Lung (tissue), 11 donors: ENCODE measurements at regions not wholly inside any gene's neighbourhood (a gene's known extent, or its start where the extent isn't known, plus 50 kb on each side); places are given as distances from the start of the nearest gene placed in this dataset.
A peak's percentile ranks its signal among the peaks of the same experiment; 100 is the strongest.

Source experiments
- ATAC-seq: fragments of 200-7000 bp; cut with Tn5 transposase; one replicate; pipeline ENCODE4 v1.9.1; 2020; ENCODE audit warnings: moderate number of reproducible peaks; ENCODE audit not compliant: insufficient read depth, low FRiP score
- DNase-seq, 3 donors: peaks; one replicate each; pipeline ENCODE4 v3.0.0-alpha.2; 2013 to 2017
- H3K27ac ChIP-seq, 2 donors: one replicate each; pipeline ENCODE4 v1.5.1; 2013; ENCODE audit warnings: mild to moderate bottlenecking in 2 of 2, moderate library complexity in 2 of 2, control low read depth in 1 of 2, inconsistent platforms in 1 of 2, low read depth in 1 of 2, low read length in 1 of 2
- H3K27me3 ChIP-seq, 3 donors: one replicate each; pipeline ENCODE4 v1.5.1; 2013; ENCODE audit warnings: low read length in 2 of 3; ENCODE audit not compliant: control insufficient read depth in 3 of 3, insufficient read depth in 3 of 3
- H3K36me3 ChIP-seq, 4 donors: one replicate each; pipeline ENCODE4 v1.5.1; 2013; ENCODE audit warnings: low read length in 4 of 4, mild to moderate bottlenecking in 1 of 4, moderate library complexity in 1 of 4; ENCODE audit not compliant: control insufficient read depth in 4 of 4, insufficient read depth in 4 of 4
- H3K4me1 ChIP-seq, 5 donors: one replicate each; pipeline ENCODE4 v1.5.1; 2013; ENCODE audit warnings: low read length in 5 of 5, mild to moderate bottlenecking in 2 of 5, moderate library complexity in 1 of 5; ENCODE audit not compliant: control insufficient read depth in 5 of 5, insufficient read depth in 5 of 5
- H3K4me3 ChIP-seq: one replicate; pipeline ENCODE4 v1.5.1; 2013; ENCODE audit warnings: mild to moderate bottlenecking, control low read depth, moderate library complexity
- H3K9ac ChIP-seq, 2 donors: one replicate each; pipeline ENCODE4 v1.5.1; 2013; ENCODE audit warnings: low read length in 2 of 2, control low read depth in 1 of 2; ENCODE audit not compliant: insufficient read depth in 1 of 2
- H3K9me3 ChIP-seq, 4 donors: one replicate each; pipeline ENCODE4 v1.5.1; 2013; ENCODE audit warnings: low read length in 3 of 4, mild to moderate bottlenecking in 1 of 4, moderate library complexity in 1 of 4; ENCODE audit not compliant: control insufficient read depth in 4 of 4, insufficient read depth in 3 of 4
- WGBS, 2 donors: extraction: QIAGEN DNeasy Blood & Tissue Kit; methylation state at CpG; one replicate each; pipeline ENCODE4 v1.1.7; 2013; 5-methylcytosine and 5-hydroxymethylcytosine counted together
- TF ChIP-seq, protein P1 (sequence below): IDR thresholded peaks from 2 replicates; pipeline ENCODE4 v1.5.1; 2012; ENCODE audit warnings: mild to moderate bottlenecking; ENCODE audit errors: control extremely low read depth, extremely low read depth
- donor health status: control.
- donor health status: control.
- donor health status: Bipolar disorder and iron deficiency.
- donor health status: healthy.
- donor health status: DM: yes; HTN: yes; CAD: no.

DNA sequence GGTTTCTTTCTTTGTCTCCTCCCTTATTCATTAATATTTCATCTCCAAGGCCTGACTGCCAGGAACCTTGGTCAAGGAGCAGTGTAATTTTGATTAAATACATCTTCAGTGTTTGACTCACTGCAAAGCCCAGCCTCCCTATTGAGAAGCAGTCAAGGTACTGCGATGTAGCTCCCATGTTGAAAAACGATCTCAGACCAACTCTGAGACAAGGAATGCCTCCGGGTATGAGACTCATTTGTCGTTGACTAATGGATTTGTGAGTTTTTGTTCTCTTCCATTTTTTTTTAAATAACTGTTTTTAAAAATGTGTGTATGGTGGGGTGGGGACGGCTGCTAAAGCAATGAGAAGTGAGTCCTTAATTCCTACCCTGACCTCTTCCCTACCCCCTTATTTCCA lies 361.6 kb downstream of the SOX11 start:
- 53 to 57% methylated on average over 5 of the region's 5 CpGs for WGBS, 2 donors
- Histone ChIP-seq H3K9me3 (no peaks in the 10 kb centered on the region), H3K4me3 (no peak overlapping the region), H3K36me3 (no peaks in the 10 kb centered on the region), H3K9ac (no peak overlapping the region), H3K27me3 (no peaks in the 10 kb centered on the region), H3K4me1 (peaks cover 0 to 5% (median 0%) of the 10 kb centered on the region in 5 donors), H3K27ac (no peak overlapping the region)
- ATAC-seq: no peak
- TF ChIP-seq, protein P1, sequence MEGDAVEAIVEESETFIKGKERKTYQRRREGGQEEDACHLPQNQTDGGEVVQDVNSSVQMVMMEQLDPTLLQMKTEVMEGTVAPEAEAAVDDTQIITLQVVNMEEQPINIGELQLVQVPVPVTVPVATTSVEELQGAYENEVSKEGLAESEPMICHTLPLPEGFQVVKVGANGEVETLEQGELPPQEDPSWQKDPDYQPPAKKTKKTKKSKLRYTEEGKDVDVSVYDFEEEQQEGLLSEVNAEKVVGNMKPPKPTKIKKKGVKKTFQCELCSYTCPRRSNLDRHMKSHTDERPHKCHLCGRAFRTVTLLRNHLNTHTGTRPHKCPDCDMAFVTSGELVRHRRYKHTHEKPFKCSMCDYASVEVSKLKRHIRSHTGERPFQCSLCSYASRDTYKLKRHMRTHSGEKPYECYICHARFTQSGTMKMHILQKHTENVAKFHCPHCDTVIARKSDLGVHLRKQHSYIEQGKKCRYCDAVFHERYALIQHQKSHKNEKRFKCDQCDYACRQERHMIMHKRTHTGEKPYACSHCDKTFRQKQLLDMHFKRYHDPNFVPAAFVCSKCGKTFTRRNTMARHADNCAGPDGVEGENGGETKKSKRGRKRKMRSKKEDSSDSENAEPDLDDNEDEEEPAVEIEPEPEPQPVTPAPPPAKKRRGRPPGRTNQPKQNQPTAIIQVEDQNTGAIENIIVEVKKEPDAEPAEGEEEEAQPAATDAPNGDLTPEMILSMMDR: no peak
- DNase-seq: no peak

DNA sequence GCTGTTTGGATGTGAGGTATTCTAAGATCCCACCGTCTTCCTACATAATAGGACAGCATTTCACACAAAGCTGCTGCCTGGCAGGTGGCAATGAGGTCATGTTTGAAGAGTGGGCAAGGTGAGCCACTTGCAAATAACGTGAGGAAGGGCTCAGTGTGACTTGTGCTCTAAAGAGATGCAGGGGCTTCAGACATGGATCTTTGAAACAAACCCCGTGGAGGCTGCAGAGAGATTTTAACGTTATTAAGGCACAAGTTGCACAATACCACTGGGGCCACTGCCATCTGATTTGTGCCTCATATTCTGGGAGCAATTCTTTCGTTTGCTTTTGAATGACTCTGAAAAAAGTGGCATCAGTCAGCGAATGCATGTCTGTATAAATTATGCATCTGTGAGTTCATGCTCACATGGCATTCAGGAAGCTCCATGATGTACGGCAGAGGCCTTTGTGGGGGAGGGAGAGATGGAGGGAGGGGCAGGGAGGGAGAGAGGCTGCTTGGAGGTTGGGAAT lies 362.0 kb downstream of the SOX11 start:
- Histone ChIP-seq H3K27ac (no peak overlapping the region), H3K9ac (no peak overlapping the region), H3K27me3 (no peaks in the 10 kb centered on the region), H3K36me3 (no peaks in the 10 kb centered on the region), H3K9me3 (no peaks in the 10 kb centered on the region), H3K4me1 (peaks cover 0 to 5% (median 0%) of the 10 kb centered on the region in 5 donors), H3K4me3 (no peak overlapping the region)
- TF ChIP-seq, protein P1: no peak
- peak in 1 of 3 donors; percentile 32 for DNase-seq
- 29 to 30% methylated on average over 7 of the region's 7 CpGs for WGBS, 2 donors
- ATAC-seq: no peak

DNA sequence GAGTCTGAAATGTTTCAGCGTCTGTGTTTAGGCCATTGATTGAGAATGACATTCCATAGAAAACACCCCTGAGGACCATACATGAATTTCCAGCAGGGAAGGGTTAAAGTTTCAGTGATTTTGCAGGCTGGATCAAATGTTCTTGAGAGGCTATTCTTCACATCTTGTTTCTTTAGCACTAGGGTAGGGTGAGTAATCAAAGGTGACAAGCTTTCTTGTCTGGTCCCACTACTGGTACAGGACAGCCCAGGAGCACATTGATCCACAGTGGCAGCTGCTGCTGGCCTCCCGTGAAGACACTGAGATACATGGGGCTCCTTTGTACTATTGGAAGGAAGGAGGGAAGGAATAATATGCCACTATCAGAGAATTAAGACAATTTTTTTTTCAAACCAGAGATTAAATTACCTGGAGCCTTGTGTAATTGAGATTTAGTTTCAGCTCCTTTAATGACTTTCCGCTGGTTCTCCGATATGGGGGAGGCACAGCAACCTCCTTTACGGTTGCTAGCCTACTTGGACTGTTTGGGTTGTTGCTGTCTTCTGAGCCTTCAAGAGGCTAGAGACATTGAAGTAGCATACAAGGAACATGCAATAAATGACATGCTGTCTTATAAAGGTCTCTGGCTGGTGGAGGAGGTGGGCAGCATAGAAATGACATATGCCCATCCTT lies 368.9 kb downstream of the SOX11 start:
- TF ChIP-seq, protein P1: no peak
- Histone ChIP-seq H3K27me3 (no peaks in the 10 kb centered on the region), H3K9me3 (no peaks in the 10 kb centered on the region), H3K9ac (no peak overlapping the region), H3K4me3 (no peak overlapping the region), H3K4me1 (peaks cover 0 to 3% (median 0%) of the 10 kb centered on the region in 5 donors), H3K27ac (no peak overlapping the region), H3K36me3 (no peaks in the 10 kb centered on the region)
- 90 to 96% methylated on average over 5 of the region's 5 CpGs for WGBS, 2 donors
- DNase-seq: no peak
- no peak for ATAC-seq
